SH-SY5Y (cell line): ENCODE measurements at regions not wholly inside any gene's neighbourhood (a gene's known extent, or its start where the extent isn't known, plus 50 kb on each side); places are given as distances from the start of the nearest gene placed in this dataset.

ENCODE experiments used
- GATA2 ChIP-seq: IDR thresholded peaks from 2 replicates; pipeline ENCODE4 v1.6.1; 2011; ENCODE audit warnings: mild to moderate bottlenecking, low read depth, low read length
- GATA3 ChIP-seq: IDR thresholded peaks from 2 replicates; pipeline ENCODE4 v1.6.1; 2011; ENCODE audit warnings: low read depth, mild to moderate bottlenecking, low read length, moderate library complexity

- no peak for TF ChIP-seq GATA2
- no peak for TF ChIP-seq GATA3
Observed at GRCh38 chr6:27669624-27670301, 196.9 kb upstream of the ZNF184 start.
